ENCODE measurements at regions not wholly inside any gene's neighbourhood (a gene's known extent, or its start where the extent isn't known, plus 50 kb on each side); places are given as distances from the start of the nearest gene placed in this dataset.

- TF ChIP-seq NFIC (IDR thresholded peaks at IDR 0.05) (no peak), TEAD4 (IDR thresholded peaks at IDR 0.05) (no peak), EP300 (IDR thresholded peaks at IDR 0.05; ENCODE audit: borderline replicate concordance) (no peak), TAF1 (IDR thresholded peaks at IDR 0.05; ENCODE audit: low read depth) (no peak), USF1 (IDR thresholded peaks at IDR 0.05) (no peak), MAX (IDR thresholded peaks at IDR 0.05) (no peak), CREB1 (IDR thresholded peaks at IDR 0.05; ENCODE audit: low read depth) (no peak), CEBPB (IDR thresholded peaks at IDR 0.05) (no peak), REST (IDR thresholded peaks at IDR 0.05; ENCODE audit: low read depth) (no peak), ZBTB7A (IDR thresholded peaks at IDR 0.05; ENCODE audit: low read depth) (no peak), RAD21 (IDR thresholded peaks at IDR 0.05; ENCODE audit: low read depth) (no peak), TCF12 (IDR thresholded peaks at IDR 0.05; ENCODE audit: low read depth) (no peak), FOXM1 (IDR thresholded peaks at IDR 0.05; ENCODE audit: borderline replicate concordance, low read depth) (no peak)
Observed at GRCh38 chr1:59141267-59141863, 155.5 kb upstream of the FGGY start.

Measured in Ishikawa (cell line).